ENCODE measurements at regions not wholly inside any gene's neighbourhood (a gene's known extent, or its start where the extent isn't known, plus 50 kb on each side); places are given as distances from the start of the nearest gene placed in this dataset.
"Not testable (repeated sequence)": the region's sequence is repeated elsewhere in the genome, so short reads cannot be mapped to it uniquely, and the experiment has no call there.

DNA sequence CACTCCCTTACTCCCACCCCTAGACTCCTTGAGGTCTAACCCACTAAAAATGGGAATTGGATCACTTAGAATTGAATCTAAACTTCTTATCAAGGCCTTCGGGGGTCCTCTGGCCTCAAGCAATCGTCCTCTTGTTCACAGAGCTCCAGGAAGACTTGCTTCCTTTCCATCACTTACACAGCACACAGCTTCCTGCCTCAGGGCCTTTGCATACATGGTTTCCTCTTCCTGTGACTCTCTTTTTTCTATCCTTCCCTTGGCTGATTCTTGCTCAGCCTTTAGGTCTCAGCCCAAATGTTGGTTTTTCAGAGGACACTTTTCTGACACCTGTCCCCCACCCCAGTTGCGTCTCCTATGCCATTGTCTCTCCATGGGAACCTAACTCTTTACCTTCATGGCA, 50.0 kb upstream of the ALDH1B1 start:
- H3K9me3 Mint-ChIP-seq = peaks cover 5% of the 10 kb centered on the region in 2 donors
- H3K27me3 Mint-ChIP-seq = peaks cover 10% of the 10 kb centered on the region
- peak overlapping the region in 1 of 2 donors; percentile 66 for H3K27ac Mint-ChIP-seq
- DNase-seq (no peak), ATAC-seq (no peak)
- no peak overlapping the region for H3K4me3 Mint-ChIP-seq
- H3K4me1 Mint-ChIP-seq = no peaks in the 10 kb centered on the region

DNA sequence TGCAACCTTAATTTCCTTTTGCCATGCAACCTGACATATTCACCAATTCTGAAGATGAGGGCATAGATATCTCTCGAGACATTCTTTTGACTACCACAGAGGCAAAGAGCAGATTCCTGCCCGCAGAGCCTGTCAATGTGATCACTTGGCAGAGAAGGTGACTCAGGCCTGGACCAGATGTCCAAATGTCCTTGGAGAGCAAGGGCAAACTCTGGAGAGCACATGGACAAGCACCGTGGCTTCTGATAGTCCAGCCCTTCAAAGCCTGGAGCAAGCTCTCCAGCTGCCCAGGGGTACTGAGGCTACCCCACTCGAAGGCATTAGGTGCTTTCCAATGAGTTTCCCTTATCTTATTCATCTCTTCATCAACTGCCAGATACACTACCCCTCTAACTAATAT, 50.4 kb upstream of the ALDH1B1 start:
- H3K27ac Mint-ChIP-seq = peak overlapping the region in 1 of 2 donors; percentile 66
- DNase-seq = no peak

DNA sequence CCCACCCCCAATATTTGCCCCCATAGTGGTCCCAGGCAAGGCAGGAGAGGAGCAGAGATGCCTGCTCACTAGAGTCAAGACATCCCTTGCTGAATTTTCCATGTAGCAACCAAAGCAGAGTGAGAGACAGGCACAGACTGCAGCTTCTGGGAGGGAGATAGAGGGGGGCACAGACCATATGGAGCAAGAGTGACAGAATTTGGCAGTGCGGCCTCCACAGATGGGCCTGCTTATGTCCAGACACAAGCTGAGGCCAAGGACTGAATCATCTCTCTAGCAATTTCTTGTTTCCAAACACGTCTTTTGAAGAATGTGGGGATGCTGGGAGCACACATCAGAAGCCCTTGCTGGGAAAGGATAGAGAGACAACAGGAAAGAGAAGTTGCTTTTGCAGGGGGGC, 53.0 kb upstream of the ALDH1B1 start:
- no peaks in the 10 kb centered on the region for H3K4me1 Mint-ChIP-seq
- peak overlapping the region in 1 of 2 donors; percentile 12 for H3K27ac Mint-ChIP-seq
- H3K4me3 Mint-ChIP-seq = no peak overlapping the region
- no peak for ATAC-seq
- peaks cover 5% of the 10 kb centered on the region in 2 donors for H3K9me3 Mint-ChIP-seq
- no peak for DNase-seq
- peaks cover 8% of the 10 kb centered on the region for H3K27me3 Mint-ChIP-seq

More for the DNA sequence above, 50.4 kb upstream of the ALDH1B1 start:
- Mint-ChIP-seq H3K4me1 (no peaks in the 10 kb centered on the region), H3K27me3 (peaks cover 14% of the 10 kb centered on the region), H3K9me3 (peaks cover 5% of the 10 kb centered on the region in 2 donors), H3K4me3 (no peak overlapping the region)
- no peak for ATAC-seq

GRCh38 chr9:38339087-38339486, 53.4 kb upstream of the ALDH1B1 start:
- DNase-seq (peak in 1 of 2 donors; percentile 31), ATAC-seq (peak; percentile 92)
- H3K27ac Mint-ChIP-seq = no peak overlapping the region
- H3K27me3 Mint-ChIP-seq = peaks cover 8% of the 10 kb centered on the region
- no peaks in the 10 kb centered on the region for H3K4me1 Mint-ChIP-seq
- H3K4me3 Mint-ChIP-seq = no peak overlapping the region
- H3K9me3 Mint-ChIP-seq = peaks cover 5% of the 10 kb centered on the region in 2 donors

GRCh38 chr9:38338342-38339018, 54.0 kb upstream of the ALDH1B1 start:
- Mint-ChIP-seq H3K27ac (no peak overlapping the region), H3K27me3 (peaks cover 8% of the 10 kb centered on the region), H3K4me1 (no peaks in the 10 kb centered on the region), H3K9me3 (peaks cover 5% of the 10 kb centered on the region in 2 donors), H3K4me3 (no peak overlapping the region)
- DNase-seq (no peak), ATAC-seq (no peak)

DNA sequence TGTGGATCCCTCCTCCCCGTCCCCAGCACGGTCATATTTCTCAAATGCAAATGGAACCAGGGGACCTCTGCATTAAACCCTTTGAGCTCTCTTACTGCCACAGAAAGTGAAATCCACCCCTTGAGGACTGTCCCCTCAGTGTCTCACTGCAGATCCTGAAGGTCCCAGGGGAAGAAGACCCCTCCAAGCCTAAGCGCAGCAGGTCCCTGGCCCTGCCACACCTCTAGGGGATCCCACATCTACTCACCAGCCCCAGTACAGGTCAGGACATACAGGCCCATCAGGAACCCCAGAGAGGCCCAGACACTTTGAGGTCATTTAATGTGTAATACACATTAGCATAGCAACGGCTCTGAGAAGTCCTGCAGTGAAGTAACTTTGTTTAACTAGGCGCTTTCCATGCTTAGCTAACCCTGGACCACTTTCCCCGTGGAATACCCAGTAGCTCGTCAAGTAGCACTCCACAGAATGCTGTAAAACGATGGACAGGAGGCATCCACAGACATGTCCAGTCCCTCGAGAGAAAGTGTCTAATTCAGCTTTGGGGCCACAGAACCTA, 54.7 kb upstream of the ALDH1B1 start:
- DNase-seq = no peak
- H3K4me3 Mint-ChIP-seq = no peak overlapping the region
- H3K27me3 Mint-ChIP-seq = peaks cover 8% of the 10 kb centered on the region
- ATAC-seq = no peak
- no peaks in the 10 kb centered on the region for H3K4me1 Mint-ChIP-seq
- H3K27ac Mint-ChIP-seq = no peak overlapping the region
- H3K9me3 Mint-ChIP-seq = peaks cover 3 to 5% of the 10 kb centered on the region in 2 donors

DNA sequence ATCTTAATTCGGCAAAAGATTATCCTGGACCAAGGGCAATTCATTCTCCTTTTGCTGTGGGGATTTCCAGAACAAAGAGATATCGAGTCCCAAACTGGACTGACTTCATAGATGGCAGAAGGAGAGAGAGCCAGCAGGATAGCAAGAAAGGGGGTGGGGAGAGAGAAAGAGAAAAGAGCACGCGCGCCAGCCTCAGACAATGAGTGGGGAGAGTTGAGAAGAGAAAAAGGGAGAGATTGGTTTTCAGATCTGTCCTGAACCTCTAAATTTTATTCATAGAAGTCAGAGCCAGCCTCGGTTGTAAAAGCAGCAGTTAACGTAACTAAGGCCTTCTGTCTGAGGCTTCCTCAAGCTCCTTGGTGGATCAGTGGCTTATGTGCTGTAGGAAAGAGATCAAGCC, 55.3 kb upstream of the ALDH1B1 start:
- DNase-seq = no peak
- no peak overlapping the region for H3K4me3 Mint-ChIP-seq
- no peak for ATAC-seq
- H3K27me3 Mint-ChIP-seq = peaks cover 8% of the 10 kb centered on the region
- H3K4me1 Mint-ChIP-seq = no peaks in the 10 kb centered on the region
- no peak overlapping the region for H3K27ac Mint-ChIP-seq
- peaks cover 0 to 5% of the 10 kb centered on the region in 2 donors for H3K9me3 Mint-ChIP-seq

- DNase-seq (no peak), ATAC-seq (no peak)
- Mint-ChIP-seq H3K9me3 (peaks cover 0 to 5% of the 10 kb centered on the region in 2 donors), H3K27me3 (peaks cover 8% of the 10 kb centered on the region), H3K27ac (no peak overlapping the region), H3K4me3 (no peak overlapping the region), H3K4me1 (no peaks in the 10 kb centered on the region)
Observed at GRCh38 chr9:38336341-38336740, 56.2 kb upstream of the ALDH1B1 start.

DNA sequence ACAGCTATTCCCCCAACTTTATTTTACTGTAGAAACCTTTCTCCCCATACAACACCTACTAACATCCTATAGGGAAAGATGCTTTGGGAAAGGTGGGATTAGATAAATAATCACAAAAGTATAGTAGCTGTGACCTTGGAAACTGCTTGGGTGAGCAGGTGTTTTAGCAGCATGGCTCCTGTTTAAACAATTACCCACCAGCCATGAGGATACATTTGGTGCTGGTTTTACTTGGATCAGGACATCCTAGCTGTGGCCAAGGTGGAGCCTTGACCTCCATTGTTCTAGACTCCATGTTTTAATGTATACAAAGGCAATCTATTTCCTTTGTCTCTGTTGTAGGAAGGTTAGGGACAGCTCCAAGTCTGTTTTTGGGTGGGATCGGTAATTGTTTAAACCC, 56.8 kb upstream of the ALDH1B1 start:
- no peak for ATAC-seq
- no peak for DNase-seq
- H3K9me3 Mint-ChIP-seq = peaks cover 0 to 2% of the 10 kb centered on the region in 2 donors
- no peaks in the 10 kb centered on the region for H3K4me1 Mint-ChIP-seq
- no peak overlapping the region for H3K4me3 Mint-ChIP-seq
- H3K27ac Mint-ChIP-seq = no peak overlapping the region
- H3K27me3 Mint-ChIP-seq = peaks cover 8% of the 10 kb centered on the region

- no peaks in the 10 kb centered on the region for H3K9me3 Mint-ChIP-seq
- no peak overlapping the region for H3K4me3 Mint-ChIP-seq
- H3K27me3 Mint-ChIP-seq = peaks cover 8% of the 10 kb centered on the region
- no peak for DNase-seq
- no peaks in the 10 kb centered on the region for H3K4me1 Mint-ChIP-seq
- no peak for ATAC-seq
- H3K27ac Mint-ChIP-seq = no peak overlapping the region
Observed at GRCh38 chr9:38334234-38334633, 58.3 kb upstream of the ALDH1B1 start.

DNA sequence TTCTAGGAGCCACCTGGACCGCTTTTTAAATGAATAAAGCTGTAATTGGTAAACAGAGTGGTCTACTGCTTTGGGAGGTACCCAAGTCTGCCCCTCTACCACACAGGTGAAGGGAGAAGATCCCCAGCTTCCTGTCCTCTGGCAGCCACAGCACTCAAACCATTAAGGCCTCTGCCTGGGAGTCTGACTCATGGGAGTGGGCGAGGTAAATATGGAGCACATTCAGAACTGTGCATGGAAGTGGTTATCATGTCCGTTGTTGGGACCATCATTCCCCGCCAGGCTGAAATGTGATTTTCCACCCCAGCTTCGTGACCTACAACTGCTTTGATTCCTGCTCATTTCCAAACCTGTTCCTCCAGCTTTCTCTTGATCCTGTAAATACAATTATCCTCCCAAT, 59.5 kb upstream of the ALDH1B1 start:
- no peak overlapping the region for H3K4me3 Mint-ChIP-seq
- no peaks in the 10 kb centered on the region for H3K9me3 Mint-ChIP-seq
- no peaks in the 10 kb centered on the region for H3K4me1 Mint-ChIP-seq
- DNase-seq (no peak), ATAC-seq (no peak)
- H3K27me3 Mint-ChIP-seq = peaks cover 8% of the 10 kb centered on the region
- no peak overlapping the region for H3K27ac Mint-ChIP-seq

DNA sequence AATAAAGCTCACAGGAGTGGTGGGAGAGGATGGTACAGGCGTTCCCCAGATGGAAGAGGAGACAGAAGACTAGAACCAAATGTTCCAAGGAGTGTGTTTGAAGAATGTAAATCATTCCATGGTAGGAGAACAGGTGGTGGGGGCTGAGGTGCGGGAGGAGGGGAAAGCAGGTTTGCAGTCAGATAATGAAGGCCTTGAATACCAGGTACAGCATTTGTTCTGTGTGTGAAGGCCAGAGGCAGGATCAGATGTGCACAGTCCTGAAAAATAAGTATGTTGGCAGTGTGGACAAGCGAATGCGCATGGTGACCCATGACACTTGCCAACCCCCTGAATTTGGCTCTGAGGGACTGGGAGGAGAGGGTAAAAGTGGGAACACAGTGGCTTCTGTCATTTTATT, 59.9 kb upstream of the ALDH1B1 start:
- Mint-ChIP-seq H3K4me3 (no peak overlapping the region), H3K27me3 (peaks cover 8% of the 10 kb centered on the region), H3K27ac (no peak overlapping the region), H3K4me1 (no peaks in the 10 kb centered on the region), H3K9me3 (no peaks in the 10 kb centered on the region)
- ATAC-seq (no peak), DNase-seq (no peak)

DNA sequence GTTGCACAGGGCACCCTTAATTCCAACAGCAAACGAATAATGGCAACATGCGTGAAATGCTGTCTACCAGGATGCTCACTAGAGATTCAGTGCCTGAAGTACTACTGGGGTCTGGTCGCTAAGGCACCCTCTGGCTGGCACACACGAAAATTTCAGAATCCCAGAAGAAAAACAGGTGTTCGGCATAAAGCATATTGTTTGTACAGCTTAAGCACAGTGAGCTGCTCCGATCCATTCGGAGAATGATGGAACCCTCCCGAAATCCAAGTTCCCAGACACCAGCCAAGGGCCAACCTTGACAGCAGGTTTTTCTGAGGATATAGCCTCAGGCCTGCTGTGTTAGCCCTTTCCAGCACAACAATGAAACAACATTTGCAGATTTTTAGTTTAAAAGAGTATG, 61.4 kb upstream of the ALDH1B1 start:
- DNase-seq (no peak), ATAC-seq (no peak)
- H3K9me3 Mint-ChIP-seq = no peaks in the 10 kb centered on the region
- no peak overlapping the region for H3K27ac Mint-ChIP-seq
- no peak overlapping the region for H3K4me3 Mint-ChIP-seq
- no peaks in the 10 kb centered on the region for H3K27me3 Mint-ChIP-seq
- H3K4me1 Mint-ChIP-seq = no peaks in the 10 kb centered on the region

- Mint-ChIP-seq H3K27ac (no peak overlapping the region), H3K27me3 (no peaks in the 10 kb centered on the region), H3K4me1 (no peaks in the 10 kb centered on the region), H3K9me3 (no peaks in the 10 kb centered on the region), H3K4me3 (no peak overlapping the region)
- ATAC-seq (no peak), DNase-seq (no peak)
Observed at GRCh38 chr9:38329968-38330367, 62.5 kb upstream of the ALDH1B1 start.

GRCh38 chr9:38328765-38329164, 63.7 kb upstream of the ALDH1B1 start:
- no peak overlapping the region for H3K4me3 Mint-ChIP-seq
- no peaks in the 10 kb centered on the region for H3K9me3 Mint-ChIP-seq
- no peaks in the 10 kb centered on the region for H3K4me1 Mint-ChIP-seq
- no peaks in the 10 kb centered on the region for H3K27me3 Mint-ChIP-seq
- no peak for DNase-seq
- no peak for ATAC-seq
- peak overlapping the region in 1 of 2 donors; percentile 13 for H3K27ac Mint-ChIP-seq

DNA sequence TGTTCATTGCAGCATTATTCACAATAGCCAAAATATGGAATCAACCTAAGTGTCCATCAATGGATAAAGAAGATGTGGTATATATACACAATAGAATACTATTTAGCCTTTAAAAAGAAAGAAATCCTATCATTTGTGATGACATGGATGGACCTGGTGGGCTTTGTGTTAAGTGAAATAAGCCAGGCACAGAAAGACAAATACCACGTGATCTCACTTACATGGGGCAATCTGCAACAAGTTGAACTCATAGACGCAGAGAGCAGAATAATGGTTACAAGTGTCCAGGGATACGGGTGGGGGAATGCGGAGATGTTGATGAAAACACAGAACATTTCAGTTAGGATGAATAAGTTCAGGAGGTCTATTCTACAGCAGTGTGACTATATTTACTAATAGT, 66.4 kb upstream of the ALDH1B1 start:
- ATAC-seq (no peak), DNase-seq (no peak)
- Mint-ChIP-seq H3K9me3 (no peaks in the 10 kb centered on the region), H3K4me1 (no peaks in the 10 kb centered on the region), H3K4me3 (no peak overlapping the region), H3K27me3 (no peaks in the 10 kb centered on the region), H3K27ac (no peak overlapping the region)

DNA sequence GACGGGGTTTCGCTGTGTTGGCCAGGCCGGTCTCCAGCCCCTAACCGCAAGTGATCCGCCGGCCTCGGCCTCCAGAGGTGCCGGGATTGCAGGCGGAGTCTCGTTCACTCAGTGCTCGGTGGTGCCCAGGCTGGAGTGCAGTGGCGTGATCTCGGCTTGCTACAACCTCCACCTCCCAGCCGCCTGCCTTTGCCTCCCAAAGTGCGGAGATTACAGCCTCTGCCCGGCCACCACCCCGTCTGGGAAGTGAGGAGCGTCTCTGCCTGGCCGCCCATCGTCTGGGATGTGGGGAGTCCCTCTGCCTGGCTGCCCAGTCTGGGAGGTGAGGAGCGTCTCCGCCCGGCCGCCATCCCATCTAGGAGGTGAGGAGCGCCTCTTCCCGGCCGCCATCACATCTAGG, 68.3 kb upstream of the ALDH1B1 start:
- not testable (repeated sequence) for H3K27me3 Mint-ChIP-seq, H3K4me1 Mint-ChIP-seq, ATAC-seq, H3K4me3 Mint-ChIP-seq, H3K27ac Mint-ChIP-seq, DNase-seq, H3K9me3 Mint-ChIP-seq

Data from stimulated activated naive CD8-positive, alpha-beta T cell treated with anti-CD3 and anti-CD28 coated beads, Interleukin-15, amount 100 ng/mL, for 72 hours (primary cell).